Heart right ventricle (tissue), 16 donors: ENCODE measurements at regions not wholly inside any gene's neighbourhood (a gene's known extent, or its start where the extent isn't known, plus 50 kb on each side); places are given as distances from the start of the nearest gene placed in this dataset.

ENCODE experiments used
- ATAC-seq, 8 donors: fragments of 200-7000 bp; cut with Tn5 transposase; one replicate each; pipeline ENCODE4 v1.9.1; 2020; ENCODE audit warnings: mild to moderate bottlenecking in 8 of 8, moderate library complexity in 8 of 8, moderate number of reproducible peaks in 1 of 8
- DNase-seq, 2 donors: peaks; one replicate each; pipeline ENCODE4 v3.0.0-alpha.2; 2020
- H3K27ac ChIP-seq, 10 donors: fragments of 200-600 bp; sonication (generic) in 2 of 10; one replicate each; pipeline versions ENCODE4 v1.5.0 to v1.8.0; 2020 to 2022; ENCODE audit warnings: mild to moderate bottlenecking in 3 of 10
- H3K27me3 ChIP-seq, 7 donors: fragments of 200-600 bp; one replicate each; pipeline ENCODE4 v1.8.0; 2021 to 2022; ENCODE audit warnings: mild to moderate bottlenecking in 2 of 7
- H3K36me3 ChIP-seq, 9 donors: fragments of 200-600 bp; sonication (generic) in 1 of 9; one replicate each; pipeline versions ENCODE4 v1.5.0 to v1.8.0; 2020 to 2022; ENCODE audit warnings: mild to moderate bottlenecking in 2 of 9
- H3K4me1 ChIP-seq, 9 donors: fragments of 200-600 bp; sonication (generic) in 1 of 9; one replicate each; pipeline versions ENCODE4 v1.5.0 to v1.8.0; 2020 to 2022; ENCODE audit warnings: mild to moderate bottlenecking in 4 of 9
- H3K4me3 ChIP-seq, 10 donors: fragments of 200-600 bp; sonication (generic) in 2 of 10; one replicate each; pipeline versions ENCODE4 v1.5.0 to v1.8.0; 2020 to 2022; ENCODE audit warnings: mild to moderate bottlenecking in 7 of 10, moderate library complexity in 2 of 10
- H3K9me3 ChIP-seq, 11 donors: fragments of 200-600 bp in 10 of 11; sonication (generic) in 2 of 11; one replicate each; pipeline versions ENCODE4 v1.5.0 to v1.8.0; 2013 to 2022; ENCODE audit warnings: mild to moderate bottlenecking in 2 of 11, control low read depth in 1 of 11, moderate library complexity in 1 of 11
- CTCF ChIP-seq, 9 donors: fragments of 200-600 bp; sonication (generic) in 2 of 9; IDR thresholded peaks; one replicate each; pipeline versions ENCODE4 v1.5.0 to v1.8.0; 2021 to 2022; ENCODE audit warnings: antibody characterized with exemption in 9 of 9, mild to moderate bottlenecking in 5 of 9, moderate library complexity in 1 of 9
- WGBS, 2 donors: extraction: QIAGEN DNeasy Blood & Tissue Kit; methylation state at CpG; one replicate each; pipeline ENCODE4 v1.1.7; 2013; ENCODE audit warnings: inconsistent platforms in 1 of 2; 5-methylcytosine and 5-hydroxymethylcytosine counted together
- intact Hi-C, 10 donors: fragments of 100-400 bp; cut with DNase I; formaldehyde crosslinking; loops; one replicate each; pipeline versions ENCODE4 v1.11.1 to v1.14.2; 2022
- donor health status: Arrhythmogenic right ventricular cardiomyopathy.
- donor health status: ischemic (EF 13 %, LVEDD 7.1; RV severe dilation, severe dysfunction).
- donor health status: healthy with polysubstance abuse.
- donor health status: DM: no; HTN: yes; CAD: no.
- donor health status: DM: no; HTN: no; CAD: no.
- donor health status: ischemic (EF 25% LVEDD 6.9; RV normal size, moderate dysfunction).
- donor health status: ischemic (EF 25% LVEDD 5.7; RV mildly dilated, moderate dysfunction).
- donor health status: healthy.
- donor health status: DM: yes; HTN: yes; CAD: no.
- donor health status: Ischemic cardiomyopathy.
- donor health status: ischemic (EF 35%, LVEDD 5.7; RV mildly dilated, moderate dysfunction).
- donor health status: nonischemic (EF 11% LVEDD 7.7; RV severe dilation, severe dysfunction).
- donor health status: DM: yes; HTN: yes; CAD: no.
- donor health status: PGD.
- donor health status: ischemic (EF 29% LVEDD 5.4; RV normal size, mild dysfunction).
- donor health status: nonischemic (EF 23%, LVEDD 6.1; RV moderate dilation, normal function).

GRCh38 chr6:43901733-43902230 lies 131.8 kb downstream of the VEGFA start:
- Histone ChIP-seq H3K4me3 (no peak overlapping the region), H3K27ac (no peak overlapping the region), H3K4me1 (no peaks in the 10 kb centered on the region), H3K36me3 (no peaks in the 10 kb centered on the region), H3K27me3 (no peaks in the 10 kb centered on the region), H3K9me3 (no peaks in the 10 kb centered on the region)
- TF ChIP-seq CTCF (IDR thresholded peaks at IDR 0.05), result no peak
- ATAC-seq, result no peak
- DNase-seq, result no peak
- 76 to 79% methylated on average over 4 of the region's 4 CpGs for WGBS, 2 donors
- intact Hi-C loops, result no loop called here

GRCh38 chr6:43900916-43901732 lies 131.1 kb downstream of the VEGFA start:
- peaks cover 0 to 6% (median 0%) of the 10 kb centered on the region in 9 donors for H3K4me1 ChIP-seq
- DNase-seq, result no peak
- 69 to 80% methylated on average over 13 of the region's 13 CpGs for WGBS, 2 donors
- no peak overlapping the region for H3K4me3 ChIP-seq
- no peaks in the 10 kb centered on the region for H3K9me3 ChIP-seq
- ATAC-seq, result peak in 3 of 8 donors; percentile 36 to 55 (median 54)
- intact Hi-C loops, result no loop called here
- no peaks in the 10 kb centered on the region for H3K36me3 ChIP-seq
- no peak for TF ChIP-seq CTCF (IDR thresholded peaks at IDR 0.05)
- no peaks in the 10 kb centered on the region for H3K27me3 ChIP-seq
- no peak overlapping the region for H3K27ac ChIP-seq

- Histone ChIP-seq H3K27me3 (no peaks in the 10 kb centered on the region), H3K36me3 (no peaks in the 10 kb centered on the region), H3K4me3 (no peak overlapping the region), H3K27ac (no peak overlapping the region), H3K4me1 (peaks cover 0 to 9% (median 0%) of the 10 kb centered on the region in 9 donors), H3K9me3 (peaks cover 0 to 4% (median 0%) of the 10 kb centered on the region in 11 donors)
- no peak for DNase-seq
- 78 to 81% methylated on average over 3 of the region's 3 CpGs for WGBS, 2 donors
- no peak for ATAC-seq
- no peak for TF ChIP-seq CTCF (IDR thresholded peaks at IDR 0.05)
- intact Hi-C loops, result no loop called here
Measured at GRCh38 chr6:43900560-43900915, 130.5 kb downstream of the VEGFA start.

GRCh38 chr6:43899830-43900229 lies 129.8 kb downstream of the VEGFA start:
- Histone ChIP-seq H3K4me1 (peaks cover 0 to 9% (median 0%) of the 10 kb centered on the region in 9 donors), H3K27me3 (no peaks in the 10 kb centered on the region), H3K4me3 (no peak overlapping the region), H3K9me3 (peaks cover 0 to 5% (median 0%) of the 10 kb centered on the region in 11 donors), H3K36me3 (no peaks in the 10 kb centered on the region), H3K27ac (no peak overlapping the region)
- ATAC-seq, result no peak
- DNase-seq, result no peak
- intact Hi-C loops, result no loop called here
- WGBS, 2 donors, result 91 to 97% methylated on average over 4 of the region's 4 CpGs
- TF ChIP-seq CTCF (IDR thresholded peaks at IDR 0.05), result no peak
